Ascending aorta (tissue), 2 donors: ENCODE measurements at regions not wholly inside any gene's neighbourhood (a gene's known extent, or its start where the extent isn't known, plus 50 kb on each side); places are given as distances from the start of the nearest gene placed in this dataset.

ENCODE experiments used
- DNase-seq, 2 donors: peaks; one replicate each; pipeline ENCODE4 v3.0.0-alpha.2; 2019; ENCODE audit warnings: low spot score in 2 of 2
- H3K27ac ChIP-seq, 2 donors: fragments of 200-600 bp; sonication (generic); one replicate each; pipeline ENCODE4 v1.5.1; 2016 to 2017; ENCODE audit warnings: mild to moderate bottlenecking in 1 of 2
- H3K27me3 ChIP-seq: fragments of 200-600 bp; sonication (generic); one replicate; pipeline ENCODE4 v1.5.1; 2017
- H3K36me3 ChIP-seq, 2 donors: fragments of 200-600 bp; sonication (generic); one replicate each; pipeline ENCODE4 v1.5.1; 2016
- H3K4me1 ChIP-seq, 2 donors: fragments of 200-600 bp; sonication (generic); one replicate each; pipeline ENCODE4 v1.5.1; 2016 to 2017; ENCODE audit warnings: mild to moderate bottlenecking in 1 of 2
- H3K4me3 ChIP-seq, 2 donors: fragments of 200-600 bp; sonication (generic); one replicate each; pipeline ENCODE4 v1.5.1; 2016 to 2017; ENCODE audit warnings: mild to moderate bottlenecking in 1 of 2
- H3K9me3 ChIP-seq, 2 donors: fragments of 200-600 bp; sonication (generic); one replicate each; pipeline ENCODE4 v1.5.1; 2016
- CTCF ChIP-seq, 3 experiments: fragments of 200-600 bp in 2 of 3; fragments of 450-650 bp in 1 of 3; sonication (generic) in 2 of 3; IDR thresholded peaks; one replicate each; pipeline ENCODE4 v1.5.1; 2016 to 2019; ENCODE audit warnings: antibody characterized with exemption in 3 of 3, mild to moderate bottlenecking in 1 of 3, moderate library complexity in 1 of 3
- intact Hi-C: fragments of 100-400 bp; cut with DNase I; formaldehyde crosslinking; loops from one replicate; pipeline ENCODE4 v1.15.1; 2023

GRCh38 chr9:95623640-95624039, 106.9 kb upstream of the PTCH1 start:
- Histone ChIP-seq H3K27me3 (no peaks in the 10 kb centered on the region), H3K4me1 (peaks cover 0 to 16% of the 10 kb centered on the region in 2 donors), H3K9me3 (no peaks in the 10 kb centered on the region), H3K27ac (no peak overlapping the region), H3K4me3 (no peak overlapping the region), H3K36me3 (no peaks in the 10 kb centered on the region)
- DNase-seq = no peak
- intact Hi-C loops = no loop called here
- no peak for TF ChIP-seq CTCF (IDR thresholded peaks at IDR 0.05)

GRCh38 chr9:95620722-95621121, 104.0 kb upstream of the PTCH1 start:
- intact Hi-C loops = no loop called here
- no peak for DNase-seq
- Histone ChIP-seq H3K27ac (no peak overlapping the region), H3K4me3 (no peak overlapping the region), H3K27me3 (no peaks in the 10 kb centered on the region), H3K9me3 (no peaks in the 10 kb centered on the region), H3K36me3 (no peaks in the 10 kb centered on the region), H3K4me1 (peaks cover 0 to 8% of the 10 kb centered on the region in 2 donors)
- TF ChIP-seq CTCF (IDR thresholded peaks at IDR 0.05) = no peak

DNA sequence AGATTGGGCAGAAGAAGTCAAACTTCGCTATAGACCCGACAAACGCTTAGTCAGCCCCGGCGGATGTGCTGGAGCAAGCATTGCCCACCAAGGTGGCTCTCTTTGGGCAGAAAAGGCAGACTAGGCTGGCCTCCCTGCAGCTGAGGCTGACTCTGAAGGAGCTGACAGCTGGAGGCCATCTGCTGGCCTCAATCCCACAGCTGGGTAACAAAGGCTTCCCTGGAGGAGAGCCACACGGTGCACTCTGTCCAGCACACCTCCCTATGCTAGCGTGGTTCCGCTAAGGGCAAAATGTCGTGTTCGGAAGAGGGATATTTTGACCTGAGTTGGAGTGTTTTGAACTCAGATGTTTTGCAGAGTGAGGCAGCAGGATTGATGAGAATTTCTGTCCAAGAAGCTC, 103.5 kb upstream of the PTCH1 start:
- no peak overlapping the region for H3K27ac ChIP-seq
- no peaks in the 10 kb centered on the region for H3K36me3 ChIP-seq
- H3K4me3 ChIP-seq = no peak overlapping the region
- H3K9me3 ChIP-seq = no peaks in the 10 kb centered on the region
- peaks cover 0 to 4% of the 10 kb centered on the region in 2 donors for H3K4me1 ChIP-seq
- no peak for DNase-seq
- no peak for TF ChIP-seq CTCF (IDR thresholded peaks at IDR 0.05)
- H3K27me3 ChIP-seq = no peaks in the 10 kb centered on the region
- intact Hi-C loops = no loop called here

GRCh38 chr9:95615246-95615645, 98.5 kb upstream of the PTCH1 start:
- intact Hi-C loops = no loop called here
- DNase-seq = no peak

GRCh38 chr9:95613670-95614069, 96.9 kb upstream of the PTCH1 start:
- H3K4me1 ChIP-seq = no peaks in the 10 kb centered on the region
- no peaks in the 10 kb centered on the region for H3K27me3 ChIP-seq
- H3K4me3 ChIP-seq = no peak overlapping the region
- DNase-seq = no peak
- H3K9me3 ChIP-seq = peaks cover 0 to 8% of the 10 kb centered on the region in 2 donors
- no peaks in the 10 kb centered on the region for H3K36me3 ChIP-seq
- TF ChIP-seq CTCF (IDR thresholded peaks at IDR 0.05) = no peak
- H3K27ac ChIP-seq = no peak overlapping the region
- intact Hi-C loops = no loop called here

More at GRCh38 chr9:95615246-95615645, 98.5 kb upstream of the PTCH1 start:
- Histone ChIP-seq H3K4me3 (no peak overlapping the region), H3K27ac (no peak overlapping the region), H3K27me3 (no peaks in the 10 kb centered on the region), H3K9me3 (peaks cover 0 to 8% of the 10 kb centered on the region in 2 donors), H3K36me3 (no peaks in the 10 kb centered on the region), H3K4me1 (no peaks in the 10 kb centered on the region)
- no peak for TF ChIP-seq CTCF (IDR thresholded peaks at IDR 0.05)

GRCh38 chr9:95611354-95611753, 94.6 kb upstream of the PTCH1 start:
- intact Hi-C loops = no loop called here
- DNase-seq = no peak
- no peaks in the 10 kb centered on the region for H3K27me3 ChIP-seq
- no peak overlapping the region for H3K4me3 ChIP-seq
- TF ChIP-seq CTCF (IDR thresholded peaks at IDR 0.05) = no peak
- H3K9me3 ChIP-seq = peaks cover 0 to 8% of the 10 kb centered on the region in 2 donors
- H3K27ac ChIP-seq = no peak overlapping the region
- H3K36me3 ChIP-seq = no peaks in the 10 kb centered on the region
- no peaks in the 10 kb centered on the region for H3K4me1 ChIP-seq
